PC-3 (cell line): ENCODE measurements at regions not wholly inside any gene's neighbourhood (a gene's known extent, or its start where the extent isn't known, plus 50 kb on each side); places are given as distances from the start of the nearest gene placed in this dataset.

Experiments
- EZH2 ChIP-seq: fragments of 300-600 bp; sonication (generic); IDR thresholded peaks from one replicate; pipeline ENCODE4 v1.6.1; 2017; ENCODE audit warnings: antibody characterized with exemption, mild to moderate bottlenecking, low read length; ENCODE audit not compliant: unreplicated experiment
- EZH2phosphoT487 ChIP-seq: fragments of 300-600 bp; sonication (generic); IDR thresholded peaks from 2 replicates; pipeline ENCODE4 v1.6.1; 2018; ENCODE audit warnings: mild to moderate bottlenecking, antibody characterized with exemption, low read length, borderline replicate concordance

GRCh38 chr9:116099821-116100220, 53.8 kb upstream of the PAPPA start:
- no peak for TF ChIP-seq EZH2phosphoT487
- TF ChIP-seq EZH2 = no peak
